Left ventricle myocardium superior (tissue), 1 donor: ENCODE measurements at regions not wholly inside any gene's neighbourhood (a gene's known extent, or its start where the extent isn't known, plus 50 kb on each side); places are given as distances from the start of the nearest gene placed in this dataset.
"Not testable (repeated sequence)": the region's sequence is repeated elsewhere in the genome, so short reads cannot be mapped to it uniquely, and the experiment has no call there.

Experiments
- ATAC-seq: fragments of 200-7000 bp; cut with Tn5 transposase; one replicate; pipeline ENCODE4 v1.9.1; 2020; ENCODE audit warnings: mild to moderate bottlenecking, moderate library complexity
- DNase-seq: peaks from one replicate; pipeline ENCODE4 v3.0.0-alpha.2; 2020
- intact Hi-C: fragments of 100-400 bp; cut with micrococcal nuclease; formaldehyde crosslinking; loops from one replicate; pipeline ENCODE4 v1.11.0; 2022
- donor health status: DM: no; HTN: yes; CAD: no; lungs with severe emphysema.

- no peak for DNase-seq
- intact Hi-C loops = no loop called here
- no peak for ATAC-seq
These were observed 135.9 kb downstream of the ITGB8 start for GRCh38 chr7:20466543-20467021.

GRCh38 chr7:20470082-20470481 lies 139.4 kb downstream of the ITGB8 start:
- DNase-seq (no peak), ATAC-seq (no peak)
- intact Hi-C loops = no loop called here

GRCh38 chr7:20470726-20471125 lies 140.0 kb downstream of the ITGB8 start:
- intact Hi-C loops = no loop called here
- DNase-seq (no peak), ATAC-seq (no peak)

GRCh38 chr7:20474249-20474648 lies 141.2 kb upstream of the ABCB5 start:
- DNase-seq = no peak
- intact Hi-C loops = no loop called here
- ATAC-seq = no peak

- intact Hi-C loops = no loop called here
- no peak for DNase-seq
- ATAC-seq = no peak
These were observed 139.7 kb upstream of the ABCB5 start for GRCh38 chr7:20475756-20476155.

GRCh38 chr7:20477067-20477466 lies 138.4 kb upstream of the ABCB5 start:
- DNase-seq (no peak), ATAC-seq (no peak)
- intact Hi-C loops = no loop called here

- intact Hi-C loops = no loop called here
- ATAC-seq (no peak), DNase-seq (no peak)
These were observed 135.8 kb upstream of the ABCB5 start for GRCh38 chr7:20479706-20480105.

- intact Hi-C loops = no loop called here
- DNase-seq = no peak
- no peak for ATAC-seq
These were observed 133.4 kb upstream of the ABCB5 start for GRCh38 chr7:20482071-20482470.

- intact Hi-C loops = no loop called here
- ATAC-seq = no peak
These were observed 131.1 kb upstream of the ABCB5 start for GRCh38 chr7:20484356-20484755.

GRCh38 chr7:20488850-20489249 lies 126.6 kb upstream of the ABCB5 start:
- no peak for DNase-seq
- intact Hi-C loops = no loop called here
- ATAC-seq = no peak

More at GRCh38 chr7:20484356-20484755, 131.1 kb upstream of the ABCB5 start:
- DNase-seq = no peak

- DNase-seq = no peak
- ATAC-seq = no peak
- intact Hi-C loops = no loop called here
These were observed 124.2 kb upstream of the ABCB5 start for GRCh38 chr7:20491284-20491683.

- DNase-seq (no peak), ATAC-seq (no peak)
These were observed 120.9 kb upstream of the ABCB5 start for GRCh38 chr7:20494566-20494965.

GRCh38 chr7:20501473-20501872 lies 114.0 kb upstream of the ABCB5 start:
- DNase-seq, intact Hi-C loops, ATAC-seq: not testable (repeated sequence)

More at GRCh38 chr7:20494566-20494965, 120.9 kb upstream of the ABCB5 start:
- intact Hi-C loops = no loop called here

GRCh38 chr7:20503278-20503950 lies 112.1 kb upstream of the ABCB5 start:
- ATAC-seq = no peak
- intact Hi-C loops = no loop called here
- DNase-seq = no peak

GRCh38 chr7:20504060-20504459 lies 111.4 kb upstream of the ABCB5 start:
- DNase-seq = no peak
- no peak for ATAC-seq
- intact Hi-C loops = no loop called here

- ATAC-seq (no peak), DNase-seq (no peak)
- intact Hi-C loops = no loop called here
These were observed 109.3 kb upstream of the ABCB5 start for GRCh38 chr7:20506175-20506574.

GRCh38 chr7:20507157-20507556 lies 108.3 kb upstream of the ABCB5 start:
- intact Hi-C loops = no loop called here
- ATAC-seq (no peak), DNase-seq (no peak)

GRCh38 chr7:20508109-20508508 lies 107.4 kb upstream of the ABCB5 start:
- ATAC-seq = peak; percentile 29
- DNase-seq = no peak
- intact Hi-C loops = no loop called here

- no peak for ATAC-seq
- intact Hi-C loops = no loop called here
These were observed 105.4 kb upstream of the ABCB5 start for GRCh38 chr7:20509892-20510572.

GRCh38 chr7:20510573-20510900 lies 104.9 kb upstream of the ABCB5 start:
- ATAC-seq = no peak
- intact Hi-C loops = no loop called here
- no peak for DNase-seq

More at GRCh38 chr7:20509892-20510572, 105.4 kb upstream of the ABCB5 start:
- DNase-seq = no peak

- intact Hi-C loops = no loop called here
- ATAC-seq (no peak), DNase-seq (no peak)
These were observed 102.1 kb upstream of the ABCB5 start for GRCh38 chr7:20513341-20513740.
